IPS DF 19.7 (cell line): ENCODE measurements at regions not wholly inside any gene's neighbourhood (a gene's known extent, or its start where the extent isn't known, plus 50 kb on each side); places are given as distances from the start of the nearest gene placed in this dataset.
"Not testable (repeated sequence)": the region's sequence is repeated elsewhere in the genome, so short reads cannot be mapped to it uniquely, and the experiment has no call there.

Experiments used
- DNase-seq: peaks from one replicate; pipeline ENCODE4 v3.0.0-alpha.2; 2013; ENCODE audit warnings: low read depth, low spot score

DNA sequence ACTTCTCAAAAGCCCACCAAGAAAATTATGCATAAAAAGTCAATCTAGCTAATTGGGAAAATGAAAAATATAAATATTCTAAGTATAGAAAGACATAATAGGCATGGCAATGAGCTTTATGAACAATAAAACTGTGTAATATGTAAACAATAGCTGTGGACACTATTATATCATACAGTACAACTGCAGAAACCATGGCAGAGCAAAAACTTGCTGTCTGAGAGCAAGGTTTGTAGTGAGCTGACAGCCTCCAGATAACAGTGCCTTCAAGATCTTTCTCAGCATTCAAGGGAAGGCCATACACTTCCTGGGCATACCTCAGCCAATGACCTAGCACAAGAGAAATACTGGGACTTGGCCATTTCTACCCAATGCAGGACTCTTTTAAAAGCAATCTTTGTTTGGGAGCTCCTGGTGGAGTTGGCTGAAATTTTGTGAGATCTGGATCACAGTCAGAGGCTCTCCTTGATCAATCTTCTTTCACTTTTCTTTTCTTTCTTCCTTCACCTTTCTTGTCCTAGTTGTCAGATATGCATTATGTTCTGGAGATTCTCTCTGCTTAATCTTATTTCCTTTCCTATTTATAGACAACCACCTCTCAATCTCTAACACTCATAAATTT lies 427.2 kb upstream of the UBE2E3 start:
- DNase-seq, result no peak

DNA sequence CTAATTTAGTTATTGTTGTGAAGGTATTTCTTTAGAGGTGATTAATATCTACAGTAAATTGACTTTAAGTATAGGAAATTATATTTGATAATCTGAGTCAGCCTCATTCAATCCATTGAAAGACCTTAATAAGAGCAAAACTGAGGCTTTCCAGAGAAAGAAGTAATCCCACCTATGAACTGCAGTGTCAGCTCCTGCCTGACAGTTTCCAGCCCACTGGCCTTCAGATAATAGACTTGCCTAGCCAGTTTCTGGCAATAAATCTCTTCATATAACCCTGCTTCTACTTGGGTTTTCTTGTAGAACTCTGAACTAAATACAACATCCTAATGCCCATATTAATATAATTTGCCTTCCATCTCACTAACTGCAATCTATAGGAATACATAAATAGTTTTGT lies 437.9 kb upstream of the UBE2E3 start:
- DNase-seq, result no peak

DNA sequence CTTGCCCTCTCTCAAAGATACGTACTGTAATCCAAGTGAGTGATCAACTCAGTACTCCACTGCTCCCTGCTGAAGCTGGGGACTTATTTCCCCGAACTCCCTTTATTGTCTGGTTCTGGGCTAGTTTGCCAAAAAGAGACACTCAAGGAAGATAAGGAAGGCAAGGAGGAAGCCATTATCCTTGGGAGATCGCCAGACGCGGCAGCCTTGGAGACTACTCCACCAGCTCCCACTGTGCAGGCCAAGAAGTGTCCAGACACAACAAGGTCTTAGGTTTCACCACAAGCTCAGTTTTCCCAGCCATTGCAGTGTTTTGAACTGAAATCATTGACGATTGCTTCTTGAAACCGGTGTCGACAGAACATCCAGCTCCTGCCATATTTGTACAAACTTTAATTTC lies 439.6 kb upstream of the UBE2E3 start:
- DNase-seq, result no peak

DNA sequence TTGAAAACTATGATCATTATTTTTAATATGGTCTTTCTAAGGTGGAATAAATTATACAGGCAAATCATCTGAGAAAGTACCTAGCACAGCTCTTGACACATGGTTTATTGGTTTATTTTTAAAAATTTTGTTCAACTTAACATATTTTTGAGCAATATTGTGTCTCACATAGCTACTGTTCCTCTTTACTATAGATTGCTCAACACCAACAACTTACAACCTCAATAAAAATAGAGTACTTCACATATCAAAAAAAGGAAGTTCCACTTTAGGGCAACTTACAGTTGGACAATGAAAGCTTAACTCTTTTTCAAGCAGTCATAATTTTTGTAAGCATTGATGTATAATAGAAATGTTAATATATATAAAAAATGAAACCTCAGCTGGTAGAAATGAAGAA lies 440.9 kb upstream of the UBE2E3 start:
- DNase-seq, result no peak

DNA sequence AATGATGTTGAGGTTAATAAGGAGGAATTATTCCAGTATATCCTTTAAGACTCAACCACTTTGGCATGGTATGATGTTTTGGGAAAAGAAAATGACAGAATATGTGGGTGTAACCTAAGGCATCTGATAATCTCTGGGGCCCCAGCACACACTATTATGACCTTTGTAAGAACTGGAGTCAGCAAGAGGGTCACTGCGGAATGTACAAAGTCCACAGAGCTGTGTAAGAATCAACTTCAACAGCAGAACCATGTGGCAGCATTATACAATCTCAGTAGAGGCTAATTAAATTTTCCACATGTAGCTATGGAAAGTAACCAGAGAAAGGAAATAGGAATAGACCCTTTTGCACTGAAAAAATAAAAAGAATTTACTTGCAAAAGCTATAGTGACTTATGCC lies 445.1 kb upstream of the UBE2E3 start:
- DNase-seq, result no peak

DNA sequence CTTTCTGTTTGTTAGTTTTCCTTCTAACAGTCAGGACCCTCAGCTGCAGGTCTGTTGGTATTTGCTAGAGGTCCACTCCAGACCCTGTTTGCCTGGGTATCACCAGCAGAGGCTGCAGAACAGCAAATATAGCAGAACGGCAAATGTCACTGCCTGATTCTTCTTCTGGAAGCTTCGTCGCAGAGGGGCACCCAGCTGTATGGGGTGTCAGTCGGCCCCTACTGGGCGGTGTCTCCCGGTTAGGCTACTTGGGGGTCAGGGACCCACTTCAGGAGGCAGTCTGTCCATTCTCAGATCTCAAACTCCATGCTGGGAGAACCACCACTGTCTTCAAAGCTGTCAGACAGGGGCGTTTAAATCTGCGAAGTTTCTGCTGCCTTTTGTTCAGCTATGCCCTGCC lies 448.6 kb upstream of the UBE2E3 start:
- DNase-seq, result not testable (repeated sequence)

DNA sequence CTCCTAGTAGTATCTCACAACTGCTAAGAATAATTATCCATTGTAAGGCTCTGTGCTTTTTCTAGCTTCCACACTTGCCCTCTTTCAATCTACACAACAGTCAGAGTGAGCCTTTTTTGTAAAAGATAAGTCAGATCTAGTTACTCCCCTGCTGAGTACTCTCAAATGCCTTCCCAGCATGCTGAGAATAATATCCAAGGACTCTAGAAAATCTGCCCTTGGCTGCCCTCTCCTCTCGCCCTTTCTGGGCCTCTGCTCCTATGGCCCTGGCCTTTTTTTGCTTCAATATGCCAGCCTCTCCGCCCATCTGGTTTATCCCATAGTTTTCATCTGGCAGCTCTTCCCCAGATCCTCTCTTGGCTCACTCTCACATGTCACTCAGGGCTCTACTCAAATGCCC lies 455.9 kb upstream of the UBE2E3 start:
- DNase-seq, result no peak

DNA sequence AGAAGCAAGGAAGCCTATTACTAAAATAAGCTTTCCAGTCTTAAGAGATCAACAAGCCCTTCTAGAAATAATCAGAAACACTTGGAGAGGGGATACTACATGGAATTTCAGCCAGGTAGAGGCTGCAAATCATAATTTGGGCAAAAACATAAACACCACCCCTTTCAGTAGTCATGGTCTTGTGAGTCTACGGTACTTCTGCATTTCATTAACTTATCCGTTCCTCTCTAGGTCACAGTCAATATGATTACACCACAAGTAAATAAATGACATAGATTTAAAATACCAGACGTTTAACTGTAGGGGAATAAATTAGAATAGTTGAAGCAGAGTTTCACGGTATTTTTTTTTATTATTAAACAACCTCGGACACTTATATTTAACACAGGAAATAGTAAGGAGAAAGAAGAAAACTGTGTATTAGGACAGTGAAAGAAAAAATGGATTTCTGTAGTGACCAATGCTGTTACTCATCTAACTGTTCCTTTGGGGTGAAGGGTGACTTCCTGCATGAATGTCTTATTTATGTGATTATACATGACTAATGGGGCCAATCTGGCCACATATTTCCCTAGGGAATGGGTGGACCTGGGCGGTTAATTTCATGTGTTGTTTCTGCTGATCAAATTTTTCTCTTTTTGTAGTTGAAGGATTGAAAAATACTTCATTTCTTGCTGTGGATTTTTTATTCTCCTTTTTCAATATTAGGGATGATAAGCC lies 456.6 kb upstream of the UBE2E3 start:
- DNase-seq, result no peak

DNA sequence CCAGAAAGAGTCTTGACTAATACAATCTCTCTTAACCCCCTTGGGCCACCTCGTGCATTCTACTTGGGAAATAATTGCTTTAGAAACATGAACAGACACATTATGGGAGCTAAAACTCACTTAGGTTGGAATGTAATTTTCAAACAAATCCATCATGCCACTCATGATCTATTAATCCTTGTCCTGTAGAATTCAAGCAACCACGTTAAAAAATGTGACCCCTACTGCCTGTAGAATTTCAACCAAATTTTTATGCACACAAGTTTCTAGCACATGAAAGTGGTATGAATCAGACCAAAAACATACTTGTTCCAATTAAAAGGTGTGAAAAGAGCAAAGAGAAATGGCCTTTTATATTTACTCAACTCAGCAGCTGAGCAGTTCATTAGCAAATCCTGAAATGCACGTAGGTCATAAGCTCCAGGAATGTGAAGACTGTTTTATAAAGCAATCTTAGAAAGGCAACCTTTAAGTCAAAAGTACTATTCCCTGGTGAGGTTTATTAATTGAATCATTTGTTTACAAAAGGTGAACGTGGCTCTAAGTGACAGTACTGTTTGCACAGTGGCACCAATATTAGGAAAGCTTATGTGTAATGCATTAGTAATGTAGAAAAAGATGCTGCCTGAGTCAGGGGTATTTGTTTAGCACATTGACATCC lies 459.4 kb upstream of the UBE2E3 start:
- no peak for DNase-seq

DNA sequence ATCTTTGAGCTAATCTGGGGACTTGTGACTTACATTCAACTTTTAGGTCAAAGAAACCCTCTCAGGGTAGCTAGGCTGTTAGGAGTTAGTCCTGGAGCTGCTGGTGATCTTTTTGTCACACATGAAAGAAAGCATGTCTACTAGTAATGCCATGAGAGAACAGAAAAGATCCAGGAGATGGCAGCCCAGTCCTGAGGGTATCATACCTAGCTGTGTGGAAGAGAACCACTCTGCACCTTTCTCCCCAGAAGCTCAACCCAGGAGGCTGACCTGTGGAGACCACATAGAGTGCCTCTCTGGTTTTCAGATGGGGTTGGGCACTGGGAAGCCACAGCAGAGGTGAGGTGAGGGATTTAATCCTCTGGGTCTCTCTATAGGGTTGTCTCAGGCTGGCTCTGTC lies 460.2 kb upstream of the UBE2E3 start:
- no peak for DNase-seq

DNA sequence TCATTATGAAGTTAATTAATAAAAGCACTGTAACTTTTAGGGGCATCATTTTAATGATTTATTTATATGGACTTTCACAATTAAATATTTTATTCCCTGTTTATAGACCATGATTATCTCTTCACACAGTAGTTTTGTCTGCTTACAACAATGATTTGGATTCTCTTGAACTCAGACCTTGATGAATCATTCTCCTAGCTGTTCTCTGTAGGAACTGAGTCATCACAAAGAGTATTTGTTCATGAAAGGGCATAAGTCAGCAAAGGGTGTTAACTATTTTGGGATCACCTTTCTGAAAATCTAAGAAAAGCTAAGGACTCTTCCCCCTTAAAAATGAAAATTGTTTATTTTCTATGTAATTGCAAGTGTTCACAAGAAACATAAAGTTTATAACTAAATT lies 461.1 kb upstream of the UBE2E3 start:
- no peak for DNase-seq

DNA sequence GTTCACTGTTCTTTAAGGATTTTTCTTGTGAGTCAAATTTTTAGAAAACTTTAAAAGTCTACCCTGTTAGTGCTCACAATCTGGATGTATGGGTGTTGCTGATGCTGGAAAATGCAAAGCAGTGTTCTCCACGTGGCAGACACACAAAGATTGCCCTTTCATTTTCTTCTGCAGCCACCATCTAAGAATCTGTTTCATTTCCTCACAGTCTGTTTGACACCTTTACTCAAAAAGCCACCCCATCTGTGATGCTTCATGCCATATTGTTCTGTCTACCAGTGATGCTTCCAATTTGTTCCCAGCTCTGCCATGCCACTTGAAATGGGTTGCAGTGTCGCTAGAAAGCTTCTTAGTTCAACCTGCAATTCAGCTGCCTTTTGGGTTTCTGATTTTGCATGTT lies 464.2 kb upstream of the UBE2E3 start:
- no peak for DNase-seq

DNA sequence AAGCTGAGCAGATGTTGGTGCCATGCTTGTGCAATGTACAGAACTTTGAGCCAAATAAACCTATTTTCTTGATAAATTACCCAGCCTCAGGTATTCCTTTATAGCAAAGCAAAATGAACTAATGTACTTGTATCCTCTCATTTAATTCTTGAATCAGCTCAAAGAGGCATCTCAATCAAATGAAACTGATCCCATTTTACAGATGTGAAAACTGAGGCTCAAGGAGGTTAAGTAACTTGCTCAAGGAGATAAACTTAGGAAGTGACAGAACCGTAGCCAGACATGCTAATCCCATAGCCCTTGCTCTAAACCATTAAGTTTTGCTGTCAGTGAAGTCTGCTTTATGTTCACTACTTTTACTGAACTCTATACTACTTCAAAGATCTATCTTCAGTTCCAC lies 467.0 kb upstream of the UBE2E3 start:
- no peak for DNase-seq

DNA sequence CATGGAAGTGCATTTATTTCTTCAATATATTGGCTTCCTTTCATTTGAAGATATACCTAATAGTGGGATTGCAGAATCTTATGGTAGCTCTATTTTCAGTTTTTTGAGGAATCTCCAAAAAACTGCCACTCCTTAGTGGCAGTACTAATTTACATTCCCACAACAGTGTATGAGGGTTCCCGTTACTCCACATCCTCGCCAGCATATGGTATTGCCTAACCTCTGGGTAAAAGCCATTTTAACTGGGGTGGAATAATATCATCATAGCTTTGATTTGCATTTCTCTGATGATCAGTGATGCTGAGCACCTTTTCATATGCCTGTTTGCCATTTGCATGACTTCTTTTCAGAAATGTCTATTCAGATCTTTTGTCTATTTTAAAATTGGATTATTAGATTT lies 471.9 kb upstream of the UBE2E3 start:
- no peak for DNase-seq

DNA sequence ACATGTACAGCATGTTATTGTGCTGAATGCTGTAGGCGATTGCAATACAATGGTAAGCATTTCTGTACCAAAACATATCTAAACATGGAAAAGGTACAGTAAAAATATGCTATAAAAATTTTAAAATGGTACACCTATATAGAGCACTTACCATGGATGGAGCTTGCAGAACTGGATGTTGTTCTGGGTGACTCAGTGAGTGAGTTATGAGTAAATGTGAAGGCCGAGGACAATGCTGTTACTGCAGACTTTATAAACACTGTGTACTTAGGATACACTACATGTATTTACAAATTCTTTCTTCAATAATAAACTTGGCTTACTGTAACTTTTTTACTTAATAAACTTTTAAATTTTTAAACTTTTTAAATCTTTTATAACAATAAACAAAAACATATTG lies 473.4 kb upstream of the UBE2E3 start:
- no peak for DNase-seq

DNA sequence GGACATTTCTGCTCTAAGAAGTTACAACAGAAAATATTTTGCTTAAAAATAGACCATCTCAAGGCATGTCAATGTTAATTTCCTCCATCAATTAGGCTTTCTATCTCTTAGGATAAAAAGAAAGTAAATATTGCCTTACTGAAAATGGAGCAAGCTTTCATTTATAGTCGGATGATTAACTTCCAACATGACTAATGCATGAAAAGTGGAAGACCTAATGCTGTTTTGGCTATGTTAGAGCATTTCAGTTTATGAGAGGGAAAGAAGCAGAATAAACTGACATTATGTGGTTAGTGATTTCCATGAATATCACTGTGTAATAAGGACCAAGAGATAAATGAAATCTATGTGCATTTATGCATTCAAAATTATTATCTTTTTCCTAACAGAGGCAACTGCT lies 475.2 kb upstream of the UBE2E3 start:
- no peak for DNase-seq

DNA sequence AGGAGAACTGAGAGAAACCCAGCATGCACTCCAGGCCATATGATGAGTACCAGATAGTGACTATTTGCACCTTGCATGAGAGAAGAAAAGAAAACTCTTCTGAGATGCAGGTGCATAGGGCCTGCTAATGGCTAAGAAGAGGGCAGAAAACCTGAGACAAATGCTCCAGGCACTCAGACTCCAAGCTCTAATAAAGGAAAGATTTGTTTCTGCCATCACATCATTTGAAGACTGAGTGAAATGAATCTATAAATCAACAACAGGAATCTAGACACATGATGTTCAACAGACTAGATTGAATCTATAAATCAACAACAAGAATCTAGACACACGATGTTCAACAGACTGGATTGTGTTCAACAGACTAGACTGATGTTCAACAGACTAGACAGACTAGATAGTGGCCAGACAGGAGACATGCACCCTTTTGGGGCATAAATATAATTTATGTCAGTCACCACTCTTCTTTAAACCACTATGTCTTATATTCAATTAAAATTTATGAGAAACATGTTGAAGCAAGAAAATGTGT lies 482.7 kb upstream of the UBE2E3 start:
- DNase-seq, result no peak

DNA sequence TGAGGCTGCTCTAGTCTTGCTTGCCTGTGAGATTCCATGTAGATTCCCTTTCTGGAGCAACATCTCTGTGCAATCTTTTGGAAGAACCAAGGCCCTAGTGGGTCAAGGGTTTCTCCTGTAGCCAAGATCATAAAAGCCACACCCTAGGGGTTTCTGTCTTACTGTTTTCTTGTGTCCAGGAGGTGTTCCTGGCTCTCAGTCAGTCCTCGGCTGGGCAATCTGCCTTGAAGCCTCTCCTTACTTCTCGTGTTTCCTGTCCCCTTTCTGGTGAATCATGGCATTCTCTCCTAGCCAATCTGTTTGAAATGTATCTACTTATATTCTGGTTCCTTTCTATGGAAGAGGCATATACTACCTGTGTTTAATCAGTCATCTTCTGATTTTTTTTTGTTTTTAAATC lies 484.8 kb upstream of the UBE2E3 start:
- DNase-seq, result no peak

DNA sequence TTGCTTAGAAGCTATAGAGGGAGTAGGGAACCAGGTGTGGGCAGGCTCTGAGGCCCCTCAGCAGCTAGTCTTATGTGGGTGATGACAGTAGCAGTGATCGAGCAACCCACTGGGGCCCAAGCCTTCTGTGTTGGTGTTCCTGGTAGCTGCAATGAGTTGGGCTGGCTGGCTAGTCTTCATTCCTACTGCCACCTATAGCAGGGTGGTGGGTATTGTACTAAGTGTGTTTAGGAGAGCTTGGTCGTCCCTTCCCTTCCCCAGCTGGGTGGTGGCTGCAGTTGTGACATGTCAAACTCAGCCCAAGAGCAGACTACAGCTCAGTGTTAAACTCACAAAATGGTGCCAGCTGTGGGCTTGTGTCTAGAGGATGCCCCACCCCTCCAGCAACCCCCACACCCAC lies 486.1 kb upstream of the UBE2E3 start:
- peak; percentile 3 for DNase-seq

DNA sequence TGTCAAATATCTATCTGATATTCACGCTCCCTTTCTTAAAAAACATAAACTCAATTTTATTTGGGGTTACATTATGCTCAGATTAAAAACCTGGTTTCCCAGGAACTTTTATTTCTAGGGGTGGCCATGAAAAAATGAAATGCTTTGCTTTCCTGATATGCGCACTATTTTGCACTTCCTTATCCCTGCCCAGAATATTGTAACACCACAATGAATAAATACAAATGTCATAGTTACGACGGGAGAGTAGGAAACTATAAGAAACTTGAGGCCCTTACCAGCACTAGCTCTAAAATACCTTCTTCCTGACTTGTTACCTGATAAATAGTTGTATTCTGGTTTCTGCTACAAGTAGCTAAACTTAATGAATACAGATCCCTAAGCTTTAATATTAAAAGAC lies 475.6 kb upstream of the CWC22 start:
- DNase-seq, result no peak

DNA sequence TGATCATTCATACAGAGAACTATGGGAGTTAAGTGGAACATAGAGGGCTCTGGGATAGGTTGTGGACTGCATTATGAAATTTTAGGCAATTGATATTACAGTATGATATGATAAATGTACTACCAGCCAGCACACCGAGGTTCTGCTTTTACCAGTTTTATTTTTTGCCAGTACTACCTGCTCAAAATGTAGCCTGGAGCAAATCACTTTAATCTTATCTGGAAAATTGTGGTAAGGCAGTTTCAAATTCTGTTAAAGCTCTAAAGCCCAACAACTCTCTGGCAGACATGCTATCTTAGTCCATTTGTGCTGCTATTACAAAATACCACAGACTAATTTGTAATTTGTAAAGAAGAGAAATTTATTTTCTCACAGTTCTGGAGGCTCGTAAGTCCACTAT lies 474.9 kb upstream of the CWC22 start:
- no peak for DNase-seq

DNA sequence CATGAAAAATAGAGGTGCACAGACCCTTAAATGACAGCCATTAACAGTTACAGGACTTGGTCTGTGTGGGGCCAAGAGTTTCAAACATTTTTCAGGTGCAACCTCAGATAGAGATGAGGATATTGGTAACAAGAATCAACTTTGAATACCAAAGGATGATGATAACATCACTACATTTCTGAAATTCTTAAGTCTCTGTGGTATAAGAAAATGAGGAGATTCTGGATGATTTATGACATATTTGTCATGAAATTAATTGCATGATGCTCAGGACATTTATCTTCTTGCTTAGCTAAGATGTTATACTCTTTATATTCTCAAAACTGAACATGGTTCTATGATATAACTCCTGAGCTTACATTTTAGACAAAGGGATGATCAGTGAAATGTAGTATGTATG lies 471.8 kb upstream of the CWC22 start:
- no peak for DNase-seq

DNA sequence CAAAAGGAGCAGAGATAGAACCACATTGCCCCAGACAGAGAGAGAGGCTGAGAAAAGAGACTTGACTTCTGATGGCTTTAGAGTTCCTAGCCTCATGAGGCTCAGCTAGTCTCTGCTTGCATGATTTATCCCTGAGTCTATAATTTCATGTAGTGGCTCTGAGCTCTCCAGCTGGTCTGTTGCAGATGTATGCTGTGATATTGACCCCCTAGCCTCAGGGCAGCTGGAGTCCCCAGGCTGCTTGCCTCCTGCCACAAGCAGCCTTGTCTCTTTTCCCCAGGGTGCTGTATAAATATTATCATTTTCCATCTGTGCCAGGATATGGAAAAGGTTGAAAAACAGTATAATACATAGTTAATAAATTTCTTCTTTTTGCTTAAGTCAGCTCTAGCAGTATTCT lies 467.6 kb upstream of the CWC22 start:
- DNase-seq, result no peak
